ENCODE measurements at regions not wholly inside any gene's neighbourhood (a gene's known extent, or its start where the extent isn't known, plus 50 kb on each side); places are given as distances from the start of the nearest gene placed in this dataset.
"Not testable (repeated sequence)": the region's sequence is repeated elsewhere in the genome, so short reads cannot be mapped to it uniquely, and the experiment has no call there.

DNA sequence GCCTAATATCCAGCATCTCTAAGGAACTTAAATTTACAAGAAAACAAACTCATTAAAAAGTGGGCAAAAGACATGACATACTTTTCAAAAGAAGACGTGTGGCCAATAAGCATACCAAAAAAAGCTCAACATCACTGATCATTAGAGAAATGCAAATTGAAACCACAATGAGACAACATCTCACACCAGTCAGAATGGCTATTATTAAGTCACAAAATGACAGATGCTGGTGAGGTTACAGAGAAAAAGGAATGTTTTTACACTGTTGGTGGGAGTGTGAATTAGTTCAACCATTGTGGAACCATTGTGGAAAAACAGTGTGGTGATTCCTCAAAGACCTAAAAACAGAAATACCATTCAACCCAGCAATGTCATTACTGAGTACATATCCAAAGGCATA, 83.5 kb upstream of the RBMS1 start:
- TF ChIP-seq, protein P1, sequence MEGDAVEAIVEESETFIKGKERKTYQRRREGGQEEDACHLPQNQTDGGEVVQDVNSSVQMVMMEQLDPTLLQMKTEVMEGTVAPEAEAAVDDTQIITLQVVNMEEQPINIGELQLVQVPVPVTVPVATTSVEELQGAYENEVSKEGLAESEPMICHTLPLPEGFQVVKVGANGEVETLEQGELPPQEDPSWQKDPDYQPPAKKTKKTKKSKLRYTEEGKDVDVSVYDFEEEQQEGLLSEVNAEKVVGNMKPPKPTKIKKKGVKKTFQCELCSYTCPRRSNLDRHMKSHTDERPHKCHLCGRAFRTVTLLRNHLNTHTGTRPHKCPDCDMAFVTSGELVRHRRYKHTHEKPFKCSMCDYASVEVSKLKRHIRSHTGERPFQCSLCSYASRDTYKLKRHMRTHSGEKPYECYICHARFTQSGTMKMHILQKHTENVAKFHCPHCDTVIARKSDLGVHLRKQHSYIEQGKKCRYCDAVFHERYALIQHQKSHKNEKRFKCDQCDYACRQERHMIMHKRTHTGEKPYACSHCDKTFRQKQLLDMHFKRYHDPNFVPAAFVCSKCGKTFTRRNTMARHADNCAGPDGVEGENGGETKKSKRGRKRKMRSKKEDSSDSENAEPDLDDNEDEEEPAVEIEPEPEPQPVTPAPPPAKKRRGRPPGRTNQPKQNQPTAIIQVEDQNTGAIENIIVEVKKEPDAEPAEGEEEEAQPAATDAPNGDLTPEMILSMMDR (IDR thresholded peaks at IDR 0.05), result not testable (repeated sequence)
- TF ChIP-seq ZNF302 (CRISPR knock-in tag; IDR thresholded peaks at IDR 0.05); MAFK (IDR thresholded peaks at IDR 0.05; ENCODE audit: partially characterized antibody); POLR2A (IDR thresholded peaks at IDR 0.05; ENCODE audit: low read length): not testable (repeated sequence)
- TF ChIP-seq, protein P2, sequence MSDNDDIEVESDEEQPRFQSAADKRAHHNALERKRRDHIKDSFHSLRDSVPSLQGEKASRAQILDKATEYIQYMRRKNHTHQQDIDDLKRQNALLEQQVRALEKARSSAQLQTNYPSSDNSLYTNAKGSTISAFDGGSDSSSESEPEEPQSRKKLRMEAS (IDR thresholded peaks at IDR 0.05), result not testable (repeated sequence)
- TF ChIP-seq, protein P3, sequence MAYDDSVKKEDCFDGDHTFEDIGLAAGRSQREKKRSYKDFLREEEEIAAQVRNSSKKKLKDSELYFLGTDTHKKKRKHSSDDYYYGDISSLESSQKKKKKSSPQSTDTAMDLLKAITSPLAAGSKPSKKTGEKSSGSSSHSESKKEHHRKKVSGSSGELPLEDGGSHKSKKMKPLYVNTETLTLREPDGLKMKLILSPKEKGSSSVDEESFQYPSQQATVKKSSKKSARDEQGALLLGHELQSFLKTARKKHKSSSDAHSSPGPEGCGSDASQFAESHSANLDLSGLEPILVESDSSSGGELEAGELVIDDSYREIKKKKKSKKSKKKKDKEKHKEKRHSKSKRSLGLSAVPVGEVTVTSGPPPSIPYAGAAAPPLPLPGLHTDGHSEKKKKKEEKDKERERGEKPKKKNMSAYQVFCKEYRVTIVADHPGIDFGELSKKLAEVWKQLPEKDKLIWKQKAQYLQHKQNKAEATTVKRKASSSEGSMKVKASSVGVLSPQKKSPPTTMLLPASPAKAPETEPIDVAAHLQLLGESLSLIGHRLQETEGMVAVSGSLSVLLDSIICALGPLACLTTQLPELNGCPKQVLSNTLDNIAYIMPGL (CRISPR knock-in tag; IDR thresholded peaks at IDR 0.05; ENCODE audit: borderline replicate concordance), result not testable (repeated sequence)
